ENCODE measurements at regions not wholly inside any gene's neighbourhood (a gene's known extent, or its start where the extent isn't known, plus 50 kb on each side); places are given as distances from the start of the nearest gene placed in this dataset.
"Not testable (repeated sequence)": the region's sequence is repeated elsewhere in the genome, so short reads cannot be mapped to it uniquely, and the experiment has no call there.

DNA sequence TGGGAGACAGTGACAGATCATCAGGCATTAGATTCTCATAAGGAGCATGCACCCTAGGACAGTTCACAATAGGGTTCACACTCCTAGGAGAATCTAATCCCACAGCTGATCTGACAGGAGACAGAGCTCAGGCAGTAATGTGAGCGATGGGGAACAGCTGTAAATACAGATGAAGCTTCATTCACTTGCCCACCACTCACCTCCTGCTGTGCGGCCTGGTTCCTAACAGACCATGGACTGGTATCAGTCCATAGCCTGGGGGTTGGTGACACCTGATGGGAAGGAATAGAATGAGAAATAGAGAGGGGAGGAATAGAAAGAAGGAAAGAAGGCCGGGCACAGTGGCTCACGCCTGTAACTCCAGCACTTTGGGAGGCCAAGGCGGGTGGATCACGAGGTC is 336.8 kb upstream of the SASH1 start:
- intact Hi-C loops (cut with micrococcal nuclease): no loop called here
- ATAC-seq (no peak), DNase-seq (no peak)
- H4K20me1 ChIP-seq (ENCODE audit: low read length): no peaks in the 10 kb centered on the region
- no peak overlapping the region for H2AFZ ChIP-seq (ENCODE audit: low read length)
- no peak overlapping the region for H3K4me2 ChIP-seq (ENCODE audit: low read length)
- CTCF ChIA-PET: no interaction called here
- no peaks in the 10 kb centered on the region for H3K9me3 ChIP-seq (ENCODE audit: low read length)
- no peaks in the 10 kb centered on the region for H3F3A ChIP-seq (ENCODE audit: low read length, unreplicated experiment)
- H3K9me2 ChIP-seq (replicated peaks; ENCODE audit: low read length): no peaks in the 10 kb centered on the region
- no peak overlapping the region for H3K4me3 ChIP-seq (ENCODE audit: low read length)
- no peaks in the 10 kb centered on the region for H3K79me2 ChIP-seq (ENCODE audit: low read length)
- POLR2A ChIA-PET (ENCODE audit: unreplicated experiment): no interaction called here
- no peaks in the 10 kb centered on the region for H3K36me3 ChIP-seq (ENCODE audit: low read depth, low read length)
- no peaks in the 10 kb centered on the region for H3K27me3 ChIP-seq (ENCODE audit: low read length)
- H3K9ac ChIP-seq (ENCODE audit: low read length): no peak overlapping the region
- H3K4me1 ChIP-seq (ENCODE audit: insufficient read depth, low read length): no peaks in the 10 kb centered on the region
- no TSS peak for BruUV-seq (replicated peaks)
- no peak for TF ChIP-seq CTCF (conservative IDR thresholded peaks at IDR 0.05; ENCODE audit: low read depth, low read length)
- TF ChIP-seq EZH2 (IDR thresholded peaks at IDR 0.05; ENCODE audit: low read length, unreplicated experiment): no peak
- TF ChIP-seq EZH2phosphoT487 (IDR thresholded peaks at IDR 0.05; ENCODE audit: borderline replicate concordance, low read length): no peak
- H3K27ac ChIP-seq (ENCODE audit: low read length): no peak overlapping the region

GRCh38 chr6:148010516-148010915 is 332.1 kb upstream of the SASH1 start:
- BruUV-seq (replicated peaks); H3K27me3 ChIP-seq (ENCODE audit: low read length); H4K20me1 ChIP-seq (ENCODE audit: low read length); H3K4me3 ChIP-seq (ENCODE audit: low read length); intact Hi-C loops (cut with micrococcal nuclease); H3K4me2 ChIP-seq (ENCODE audit: low read length); H3F3A ChIP-seq (ENCODE audit: low read length, unreplicated experiment); H3K9me3 ChIP-seq (ENCODE audit: low read length); CTCF ChIA-PET; POLR2A ChIA-PET (ENCODE audit: unreplicated experiment); ATAC-seq; H3K9me2 ChIP-seq (replicated peaks; ENCODE audit: low read length); H3K9ac ChIP-seq (ENCODE audit: low read length); H3K4me1 ChIP-seq (ENCODE audit: insufficient read depth, low read length); H3K79me2 ChIP-seq (ENCODE audit: low read length); H2AFZ ChIP-seq (ENCODE audit: low read length); H3K36me3 ChIP-seq (ENCODE audit: low read depth, low read length); DNase-seq; H3K27ac ChIP-seq (ENCODE audit: low read length): not testable (repeated sequence)

GRCh38 chr6:148016013-148016412 is 326.6 kb upstream of the SASH1 start:
- Histone ChIP-seq H3K27ac (ENCODE audit: low read length) (no peak overlapping the region), H3K9me3 (ENCODE audit: low read length) (no peaks in the 10 kb centered on the region), H2AFZ (ENCODE audit: low read length) (no peak overlapping the region), H3K4me2 (ENCODE audit: low read length) (no peak overlapping the region), H3K4me1 (ENCODE audit: insufficient read depth, low read length) (no peaks in the 10 kb centered on the region), H3K4me3 (ENCODE audit: low read length) (no peak overlapping the region), H3K9me2 (replicated peaks; ENCODE audit: low read length) (no peaks in the 10 kb centered on the region), H4K20me1 (ENCODE audit: low read length) (no peaks in the 10 kb centered on the region), H3K79me2 (ENCODE audit: low read length) (no peaks in the 10 kb centered on the region), H3K36me3 (ENCODE audit: low read depth, low read length) (no peaks in the 10 kb centered on the region), H3K27me3 (ENCODE audit: low read length) (no peaks in the 10 kb centered on the region), H3F3A (ENCODE audit: low read length, unreplicated experiment) (no peaks in the 10 kb centered on the region), H3K9ac (ENCODE audit: low read length) (no peak overlapping the region)
- no peak for DNase-seq
- ChIA-PET POLR2A (ENCODE audit: unreplicated experiment) (no interaction called here), CTCF (no interaction called here)
- BruUV-seq (replicated peaks): no TSS peak
- intact Hi-C loops (cut with micrococcal nuclease): no loop called here
- no peak for ATAC-seq
- TF ChIP-seq EZH2phosphoT487 (IDR thresholded peaks at IDR 0.05; ENCODE audit: borderline replicate concordance, low read length): no peak
- TF ChIP-seq CTCF (conservative IDR thresholded peaks at IDR 0.05; ENCODE audit: low read depth, low read length): no peak
- TF ChIP-seq EZH2 (IDR thresholded peaks at IDR 0.05; ENCODE audit: low read length, unreplicated experiment): no peak

All from PC-3 (cell line).